ENCODE measurements at regions not wholly inside any gene's neighbourhood (a gene's known extent, or its start where the extent isn't known, plus 50 kb on each side); places are given as distances from the start of the nearest gene placed in this dataset.
"Not testable (repeated sequence)": the region's sequence is repeated elsewhere in the genome, so short reads cannot be mapped to it uniquely, and the experiment has no call there.

GRCh38 chr14:106013879-106014376 lies 487.5 kb downstream of the TMEM121 start:
- Histone ChIP-seq H2AFZ (ENCODE audit: low read length) (no peak overlapping the region), H4K20me1 (ENCODE audit: control insufficient read depth, extremely low read depth, insufficient read depth, low read length) (no peaks in the 10 kb centered on the region), H3K9me3 (ENCODE audit: control insufficient read depth, insufficient read depth, low read depth, low read length) (no peaks in the 10 kb centered on the region), H3K36me3 (ENCODE audit: control insufficient read depth, insufficient read depth, low read length) (no peaks in the 10 kb centered on the region), H3K27me3 (ENCODE audit: control insufficient read depth, insufficient read depth, low read length) (no peaks in the 10 kb centered on the region), H3K4me2 (ENCODE audit: extremely low read depth, insufficient read depth, low read length) (no peak overlapping the region), H3K4me1 (ENCODE audit: control insufficient read depth, extremely low read depth, insufficient read depth, low read length) (no peaks in the 10 kb centered on the region), H3K79me2 (ENCODE audit: control insufficient read depth, insufficient read depth, low read length) (no peaks in the 10 kb centered on the region), H3K4me3 (replicated peaks in 1 of 4; ENCODE audit: control extremely low read depth in 1 of 4, insufficient read depth in 1 of 4, low read depth in 3 of 4, low read length in 4 of 4) (no peak overlapping the region), H3K27ac (ENCODE audit: insufficient read depth, low read length) (no peak overlapping the region), H3K9ac (ENCODE audit: insufficient read depth, low read length) (no peak overlapping the region)
- no peak for DNase-seq (ENCODE audit: low read depth in 2 of 2)
- TF ChIP-seq EZH2 (IDR thresholded peaks at IDR 0.05; ENCODE audit: low read length, missing control alignments) (no peak), CTCF (conservative IDR thresholded peaks at IDR 0.05 in 1 of 2, IDR thresholded peaks at IDR 0.05 in 1 of 2; ENCODE audit: low read depth in 1 of 2, low read length in 2 of 2) (no peak)

GRCh38 chr14:106017952-106018351 lies 491.6 kb downstream of the TMEM121 start:
- not testable (repeated sequence) for H2AFZ ChIP-seq (ENCODE audit: low read length); H4K20me1 ChIP-seq (ENCODE audit: control insufficient read depth, extremely low read depth, insufficient read depth, low read length); H3K36me3 ChIP-seq (ENCODE audit: control insufficient read depth, insufficient read depth, low read length); H3K9me3 ChIP-seq (ENCODE audit: control insufficient read depth, insufficient read depth, low read depth, low read length); H3K4me1 ChIP-seq (ENCODE audit: control insufficient read depth, extremely low read depth, insufficient read depth, low read length); H3K9ac ChIP-seq (ENCODE audit: insufficient read depth, low read length); H3K79me2 ChIP-seq (ENCODE audit: control insufficient read depth, insufficient read depth, low read length); H3K4me3 ChIP-seq (replicated peaks in 1 of 4; ENCODE audit: control extremely low read depth in 1 of 4, insufficient read depth in 1 of 4, low read depth in 3 of 4, low read length in 4 of 4); H3K27ac ChIP-seq (ENCODE audit: insufficient read depth, low read length); H3K4me2 ChIP-seq (ENCODE audit: extremely low read depth, insufficient read depth, low read length); DNase-seq (ENCODE audit: low read depth in 2 of 2); H3K27me3 ChIP-seq (ENCODE audit: control insufficient read depth, insufficient read depth, low read length)

GRCh38 chr14:106021832-106022231 lies 495.4 kb downstream of the TMEM121 start:
- no peak overlapping the region for H2AFZ ChIP-seq (ENCODE audit: low read length)
- H3K9ac ChIP-seq (ENCODE audit: insufficient read depth, low read length), result no peak overlapping the region
- no peaks in the 10 kb centered on the region for H3K27me3 ChIP-seq (ENCODE audit: control insufficient read depth, insufficient read depth, low read length)
- H3K4me2 ChIP-seq (ENCODE audit: extremely low read depth, insufficient read depth, low read length), result no peak overlapping the region
- no peak overlapping the region for H3K27ac ChIP-seq (ENCODE audit: insufficient read depth, low read length)
- H4K20me1 ChIP-seq (ENCODE audit: control insufficient read depth, extremely low read depth, insufficient read depth, low read length), result no peaks in the 10 kb centered on the region
- no peak for DNase-seq (ENCODE audit: low read depth in 2 of 2)
- H3K4me3 ChIP-seq (replicated peaks in 1 of 4; ENCODE audit: control extremely low read depth in 1 of 4, insufficient read depth in 1 of 4, low read depth in 3 of 4, low read length in 4 of 4), result no peak overlapping the region
- no peaks in the 10 kb centered on the region for H3K9me3 ChIP-seq (ENCODE audit: control insufficient read depth, insufficient read depth, low read depth, low read length)
- no peaks in the 10 kb centered on the region for H3K36me3 ChIP-seq (ENCODE audit: control insufficient read depth, insufficient read depth, low read length)
- H3K4me1 ChIP-seq (ENCODE audit: control insufficient read depth, extremely low read depth, insufficient read depth, low read length), result no peaks in the 10 kb centered on the region
- no peaks in the 10 kb centered on the region for H3K79me2 ChIP-seq (ENCODE audit: control insufficient read depth, insufficient read depth, low read length)
- no peak for TF ChIP-seq EZH2 (IDR thresholded peaks at IDR 0.05; ENCODE audit: low read length, missing control alignments)
- TF ChIP-seq CTCF (conservative IDR thresholded peaks at IDR 0.05 in 1 of 2, IDR thresholded peaks at IDR 0.05 in 1 of 2; ENCODE audit: low read depth in 1 of 2, low read length in 2 of 2), result no peak

- not testable (repeated sequence) for DNase-seq (ENCODE audit: low read depth in 2 of 2); H3K9ac ChIP-seq (ENCODE audit: insufficient read depth, low read length); H3K4me3 ChIP-seq (replicated peaks in 1 of 4; ENCODE audit: control extremely low read depth in 1 of 4, insufficient read depth in 1 of 4, low read depth in 3 of 4, low read length in 4 of 4)
Observed at GRCh38 chr14:106022648-106023047, 496.3 kb downstream of the TMEM121 start.

More at GRCh38 chr14:106022648-106023047, 496.3 kb downstream of the TMEM121 start:
- H3K79me2 ChIP-seq (ENCODE audit: control insufficient read depth, insufficient read depth, low read length); H3K4me1 ChIP-seq (ENCODE audit: control insufficient read depth, extremely low read depth, insufficient read depth, low read length); H3K27me3 ChIP-seq (ENCODE audit: control insufficient read depth, insufficient read depth, low read length); H3K4me2 ChIP-seq (ENCODE audit: extremely low read depth, insufficient read depth, low read length); H3K27ac ChIP-seq (ENCODE audit: insufficient read depth, low read length); H3K36me3 ChIP-seq (ENCODE audit: control insufficient read depth, insufficient read depth, low read length); H2AFZ ChIP-seq (ENCODE audit: low read length); H3K9me3 ChIP-seq (ENCODE audit: control insufficient read depth, insufficient read depth, low read depth, low read length); H4K20me1 ChIP-seq (ENCODE audit: control insufficient read depth, extremely low read depth, insufficient read depth, low read length): not testable (repeated sequence)
